A549 (cell line): ENCODE measurements at regions not wholly inside any gene's neighbourhood (a gene's known extent, or its start where the extent isn't known, plus 50 kb on each side); places are given as distances from the start of the nearest gene placed in this dataset.

Experiments used
- ATAC-seq, 2 experiments: fragments of 200-7000 bp in 1 of 2; fragments of >200 bp in 1 of 2; cut with Nextera tagmentation in 1 of 2; cut with Tn5 transposase in 1 of 2; 3 replicates each; pipeline versions ENCODE4 v1.8.0 to v1.9.1; 2018 to 2020; ENCODE audit warnings: mild to moderate bottlenecking in 1 of 2, moderate library complexity in 1 of 2
- CTCF ChIA-PET: fragments of 300-600 bp; sonication (Branson Sonifier 250); formaldehyde crosslinking; extraction: SDS; loops from one replicate; lab custom pipeline; 2021; ENCODE audit warnings: antibody characterized with exemption, inconsistent platforms; lab: Yijun Ruan, JAX
- POLR2A ChIA-PET: fragments of 350-600 bp; formaldehyde crosslinking; extraction: SDS; loops from one replicate; lab custom pipeline; 2021; ENCODE audit warnings: antibody characterized with exemption, inconsistent platforms; lab: Yijun Ruan, JAX
- DNase-seq, 2 experiments: peaks; one replicate each; pipeline versions ENCODE4 v3.0.0 to v3.0.0-alpha.2; 2011 to 2016; ENCODE audit warnings: low read depth in 1 of 2, low spot score in 1 of 2
- FAIRE-seq: peaks from 2 replicates; lab custom pipeline; 2011; peaks lifted over from hg19 to GRCh38; lab: Jason Lieb, UNC
- H3K27ac ChIP-seq, 2 experiments: fragments of >200 bp; sonication (Bioruptor Twin); formaldehyde crosslinking; 3 replicates each; pipeline ENCODE4 v1.5.1; 2016 to 2017
- H3K4me1 ChIP-seq: fragments of >200 bp; sonication (Bioruptor Twin); formaldehyde crosslinking; 3 replicates; pipeline ENCODE4 v1.6.1; 2016
- H3K4me2 ChIP-seq: fragments of >200 bp; sonication (Bioruptor Twin); formaldehyde crosslinking; 3 replicates; pipeline ENCODE4 v1.6.1; 2016
- H3K4me3 ChIP-seq: fragments of >200 bp; sonication (Bioruptor Twin); formaldehyde crosslinking; 3 replicates; pipeline ENCODE4 v1.5.1; 2016
- H3K9me3 ChIP-seq: fragments of >200 bp; sonication (Bioruptor Twin); formaldehyde crosslinking; 3 replicates; pipeline ENCODE4 v1.6.1; 2016
- BHLHE40 ChIP-seq: IDR thresholded peaks from 2 replicates; pipeline ENCODE4 v1.6.1; 2012; ENCODE audit warnings: low read depth, low read length, inconsistent platforms
- CBX8 ChIP-seq: fragments of 200-600 bp; sonication (generic); IDR thresholded peaks from 2 replicates; pipeline ENCODE4 v1.6.1; 2016
- CEBPB ChIP-seq, 2 experiments: fragments of >200 bp in 1 of 2; sonication (Bioruptor Twin) in 1 of 2; formaldehyde crosslinking in 1 of 2; IDR thresholded peaks; 2 replicates each; pipeline ENCODE4 v1.6.1; 2012 to 2016
- CHD4 ChIP-seq: fragments of 200-600 bp; sonication (generic); IDR thresholded peaks from 2 replicates; pipeline ENCODE4 v1.6.1; 2016; ENCODE audit warnings: antibody characterized with exemption, mild to moderate bottlenecking, borderline replicate concordance
- EHMT2 ChIP-seq: fragments of 200-600 bp; sonication (generic); IDR thresholded peaks from 2 replicates; pipeline ENCODE4 v1.6.1; 2016; ENCODE audit warnings: antibody characterized with exemption, low read depth, mild to moderate bottlenecking, moderate library complexity
- HDAC2 ChIP-seq: fragments of 200-600 bp; sonication (generic); IDR thresholded peaks from 2 replicates; pipeline ENCODE4 v1.6.1; 2016
- HEYL ChIP-seq: fragments of 250-450 bp; sonication (Bioruptor Pico); IDR thresholded peaks from 2 replicates; pipeline ENCODE4 v1.8.0; 2021; ENCODE audit warnings: mild to moderate bottlenecking, moderate library complexity
- HOXA7 ChIP-seq: fragments of 250-450 bp; sonication (Bioruptor Pico); IDR thresholded peaks from 2 replicates; pipeline ENCODE4 v1.5.0; 2020; ENCODE audit warnings: mild to moderate bottlenecking, moderate library complexity
- HOXB13 ChIP-seq: fragments of 250-450 bp; sonication (Bioruptor Pico); IDR thresholded peaks from 2 replicates; pipeline ENCODE4 v1.5.0; 2020; ENCODE audit warnings: low read depth, mild to moderate bottlenecking, moderate library complexity
- HOXB5 ChIP-seq: fragments of 250-450 bp; sonication (Bioruptor Pico); IDR thresholded peaks from 2 replicates; pipeline ENCODE4 v1.5.0; 2020; ENCODE audit warnings: mild to moderate bottlenecking, moderate library complexity
- KDM5A ChIP-seq: fragments of 200-600 bp; sonication (generic); IDR thresholded peaks from 2 replicates; pipeline ENCODE4 v1.6.1; 2016; ENCODE audit warnings: antibody characterized with exemption, mild to moderate bottlenecking
- NPAS2 ChIP-seq: fragments of 250-450 bp; sonication (Bioruptor Pico); IDR thresholded peaks from 2 replicates; pipeline ENCODE4 v1.8.0; 2022; ENCODE audit warnings: mild to moderate bottlenecking, moderate library complexity, borderline replicate concordance
- POLR2A ChIP-seq: IDR thresholded peaks from 2 replicates; pipeline ENCODE4 v1.6.1; 2012; ENCODE audit warnings: mild to moderate bottlenecking, low read length
- POLR2AphosphoS2 ChIP-seq: conservative IDR thresholded peaks from 2 replicates; pipeline ENCODE4 v1.6.1; 2012; ENCODE audit warnings: low read length, improper control_type of control experiment, inconsistent platforms
- RCOR1 ChIP-seq: fragments of 150-350 bp; IDR thresholded peaks from 2 replicates; pipeline ENCODE4 v1.6.1; 2014; ENCODE audit warnings: antibody characterized with exemption, low read length, low read depth
- RNF2 ChIP-seq: fragments of 200-600 bp; sonication (generic); IDR thresholded peaks from 2 replicates; pipeline ENCODE4 v1.6.1; 2016; ENCODE audit warnings: low read depth, mild to moderate bottlenecking, antibody characterized with exemption, moderate library complexity, borderline replicate concordance
- SMC3 ChIP-seq: fragments of >200 bp; sonication (Bioruptor Twin); formaldehyde crosslinking; IDR thresholded peaks from 3 replicates; pipeline ENCODE4 v1.6.1; 2018; ENCODE audit warnings: inconsistent platforms
- SREBF2 ChIP-seq: fragments of 450-650 bp; IDR thresholded peaks from 2 replicates; pipeline ENCODE4 v1.6.1; 2014; ENCODE audit warnings: mild to moderate bottlenecking, moderate library complexity
- ZC3H11A ChIP-seq: fragments of 450-650 bp; IDR thresholded peaks from 2 replicates; pipeline ENCODE4 v1.6.1; 2014; ENCODE audit warnings: antibody characterized with exemption, mild to moderate bottlenecking
- WGBS: methylation state at CpG from one replicate; pipeline ENCODE4 v1.1.6; 2017; ENCODE audit errors: missing lambda C conversion rate; 5-methylcytosine and 5-hydroxymethylcytosine counted together
- TF ChIP-seq, protein P1 (sequence below): IDR thresholded peaks from 2 replicates; pipeline ENCODE4 v1.6.1; 2012
- TF ChIP-seq, protein P2 (sequence below): fragments of 250-450 bp; sonication (Bioruptor Pico); IDR thresholded peaks from 2 replicates; pipeline ENCODE4 v1.5.0; 2020; ENCODE audit warnings: low read depth, mild to moderate bottlenecking, moderate library complexity
- TF ChIP-seq, protein P3 (sequence below): fragments of >200 bp; sonication (Bioruptor Twin); formaldehyde crosslinking; IDR thresholded peaks from 3 replicates; pipeline ENCODE4 v1.6.1; 2016
- TF ChIP-seq, protein P4 (sequence below): fragments of 150-350 bp; IDR thresholded peaks from 2 replicates; pipeline ENCODE4 v1.6.1; 2014; ENCODE audit warnings: low read depth, mild to moderate bottlenecking, low read length

DNA sequence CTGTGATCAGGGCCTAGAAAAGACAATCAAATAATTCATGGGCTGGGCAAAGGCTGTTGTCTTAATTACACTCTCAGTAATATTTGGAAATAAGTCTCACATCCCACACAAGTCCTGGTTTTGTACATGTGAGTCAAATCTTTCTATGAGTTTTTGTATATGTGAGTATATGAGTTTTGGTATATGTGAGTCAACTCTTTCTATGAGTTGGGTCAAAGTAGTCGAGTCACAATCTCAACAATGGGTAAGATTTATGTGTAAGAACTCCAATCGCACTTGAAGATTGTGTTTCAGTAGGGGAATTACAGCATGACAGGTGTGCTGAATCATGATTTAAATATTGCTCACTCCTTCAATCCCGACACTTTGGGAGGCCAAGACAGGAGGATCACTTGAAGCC is 975.5 kb upstream of the TSPY4 start:
- no peak for ATAC-seq

DNA sequence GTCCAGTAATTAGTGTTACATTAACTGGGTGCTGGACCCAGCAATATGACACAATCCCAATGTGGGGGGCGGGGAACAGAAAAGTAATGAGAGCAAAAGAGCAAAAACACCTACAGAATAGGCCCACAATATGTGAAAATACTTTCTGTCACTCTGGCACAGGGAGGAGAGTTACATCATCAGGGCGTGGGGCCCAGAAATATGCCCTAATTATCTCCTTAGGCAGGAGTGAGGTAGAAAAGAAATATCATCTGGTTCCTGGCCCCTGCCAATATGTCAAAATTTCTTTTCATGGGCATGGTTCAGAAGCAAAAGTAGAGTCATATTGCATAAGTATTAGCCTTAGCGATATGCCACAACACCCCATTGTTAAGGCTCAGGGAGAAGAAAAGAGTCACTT is 959.8 kb upstream of the TSPY4 start:
- no peak for FAIRE-seq

More for the DNA sequence above, 975.5 kb upstream of the TSPY4 start:
- H3K4me2 ChIP-seq, result no peak overlapping the region
- 11% methylated on average over 3 of the region's 3 CpGs for WGBS
- no peaks in the 10 kb centered on the region for H3K4me1 ChIP-seq
- ChIA-PET CTCF (no interaction called here), POLR2A (no interaction called here)
- no peak for FAIRE-seq
- H3K27ac ChIP-seq, result no peak overlapping the region
- TF ChIP-seq ZC3H11A (no peak), POLR2AphosphoS2 (no peak), EHMT2 (no peak), SMC3 (no peak), RNF2 (no peak), CBX8 (no peak)
- TF ChIP-seq, protein P1, sequence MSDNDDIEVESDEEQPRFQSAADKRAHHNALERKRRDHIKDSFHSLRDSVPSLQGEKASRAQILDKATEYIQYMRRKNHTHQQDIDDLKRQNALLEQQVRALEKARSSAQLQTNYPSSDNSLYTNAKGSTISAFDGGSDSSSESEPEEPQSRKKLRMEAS, result no peak
- no peak overlapping the region for H3K4me3 ChIP-seq
- no peak for DNase-seq
- no peaks in the 10 kb centered on the region for H3K9me3 ChIP-seq

DNA sequence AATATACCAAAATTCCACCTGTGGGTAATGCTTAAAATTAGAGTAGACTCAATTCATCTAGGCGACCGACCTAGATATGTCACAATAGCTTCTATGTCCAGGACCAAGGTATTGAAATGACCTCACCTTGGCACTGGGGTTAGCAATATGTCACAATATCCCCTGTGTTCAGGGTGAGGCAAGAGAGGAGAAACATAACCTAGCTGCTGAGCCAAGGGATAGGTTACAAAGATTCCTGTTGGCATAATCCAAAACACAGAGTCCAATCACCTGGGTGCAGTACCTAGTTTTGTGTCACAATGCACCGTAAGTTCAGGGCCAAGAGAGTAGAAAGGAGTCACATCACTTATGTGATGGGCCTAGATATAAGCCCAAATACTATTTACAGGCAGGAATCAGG is 957.5 kb upstream of the TSPY4 start:
- no peak overlapping the region for H3K4me2 ChIP-seq
- ATAC-seq (no peak), FAIRE-seq (no peak), DNase-seq (no peak)
- ChIA-PET POLR2A (no interaction called here), CTCF (no interaction called here)
- H3K4me1 ChIP-seq, result no peaks in the 10 kb centered on the region
- no peaks in the 10 kb centered on the region for H3K9me3 ChIP-seq
- H3K4me3 ChIP-seq, result no peak overlapping the region
- no peak overlapping the region for H3K27ac ChIP-seq
- no peak for TF ChIP-seq CEBPB (IDR thresholded peaks at IDR 0.05)
- TF ChIP-seq, protein P2, sequence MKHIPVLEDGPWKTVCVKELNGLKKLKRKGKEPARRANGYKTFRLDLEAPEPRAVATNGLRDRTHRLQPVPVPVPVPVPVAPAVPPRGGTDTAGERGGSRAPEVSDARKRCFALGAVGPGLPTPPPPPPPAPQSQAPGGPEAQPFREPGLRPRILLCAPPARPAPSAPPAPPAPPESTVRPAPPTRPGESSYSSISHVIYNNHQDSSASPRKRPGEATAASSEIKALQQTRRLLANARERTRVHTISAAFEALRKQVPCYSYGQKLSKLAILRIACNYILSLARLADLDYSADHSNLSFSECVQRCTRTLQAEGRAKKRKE (CRISPR knock-in tag), result no peak
- TF ChIP-seq, protein P3, sequence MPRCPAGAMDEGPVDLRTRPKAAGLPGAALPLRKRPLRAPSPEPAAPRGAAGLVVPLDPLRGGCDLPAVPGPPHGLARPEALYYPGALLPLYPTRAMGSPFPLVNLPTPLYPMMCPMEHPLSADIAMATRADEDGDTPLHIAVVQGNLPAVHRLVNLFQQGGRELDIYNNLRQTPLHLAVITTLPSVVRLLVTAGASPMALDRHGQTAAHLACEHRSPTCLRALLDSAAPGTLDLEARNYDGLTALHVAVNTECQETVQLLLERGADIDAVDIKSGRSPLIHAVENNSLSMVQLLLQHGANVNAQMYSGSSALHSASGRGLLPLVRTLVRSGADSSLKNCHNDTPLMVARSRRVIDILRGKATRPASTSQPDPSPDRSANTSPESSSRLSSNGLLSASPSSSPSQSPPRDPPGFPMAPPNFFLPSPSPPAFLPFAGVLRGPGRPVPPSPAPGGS, result no peak
- TF ChIP-seq NPAS2, result no peak
- 7% methylated on average over 2 of the region's 3 CpGs for WGBS

More for the DNA sequence above, 959.8 kb upstream of the TSPY4 start:
- CTCF ChIA-PET, result no interaction called here
- POLR2A ChIA-PET, result no interaction called here
- TF ChIP-seq, protein P4, sequence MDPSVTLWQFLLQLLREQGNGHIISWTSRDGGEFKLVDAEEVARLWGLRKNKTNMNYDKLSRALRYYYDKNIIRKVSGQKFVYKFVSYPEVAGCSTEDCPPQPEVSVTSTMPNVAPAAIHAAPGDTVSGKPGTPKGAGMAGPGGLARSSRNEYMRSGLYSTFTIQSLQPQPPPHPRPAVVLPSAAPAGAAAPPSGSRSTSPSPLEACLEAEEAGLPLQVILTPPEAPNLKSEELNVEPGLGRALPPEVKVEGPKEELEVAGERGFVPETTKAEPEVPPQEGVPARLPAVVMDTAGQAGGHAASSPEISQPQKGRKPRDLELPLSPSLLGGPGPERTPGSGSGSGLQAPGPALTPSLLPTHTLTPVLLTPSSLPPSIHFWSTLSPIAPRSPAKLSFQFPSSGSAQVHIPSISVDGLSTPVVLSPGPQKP, result no peak
- no peak for TF ChIP-seq HOXB13 (CRISPR knock-in tag)
- TF ChIP-seq, protein P2 (CRISPR knock-in tag), result no peak
- TF ChIP-seq POLR2A, result no peak
- no peak for TF ChIP-seq KDM5A
- no peak for TF ChIP-seq HOXA7 (CRISPR knock-in tag)
- TF ChIP-seq HDAC2, result no peak
- TF ChIP-seq HOXB5 (CRISPR knock-in tag), result no peak
- no peak for TF ChIP-seq BHLHE40
- TF ChIP-seq RCOR1, result no peak
- TF ChIP-seq, protein P1, result no peak
- TF ChIP-seq CHD4, result no peak
- no peak for TF ChIP-seq HEYL (CRISPR knock-in tag)
- TF ChIP-seq SREBF2, result no peak
- Histone ChIP-seq H3K9me3 (no peaks in the 10 kb centered on the region), H3K27ac (no peak overlapping the region), H3K4me3 (no peak overlapping the region), H3K4me2 (no peak overlapping the region), H3K4me1 (no peaks in the 10 kb centered on the region)
- ATAC-seq (no peak), DNase-seq (no peak)
- 4% methylated on average over 3 of the region's 3 CpGs for WGBS
